HL-60 (cell line): ENCODE measurements at regions not wholly inside any gene's neighbourhood (a gene's known extent, or its start where the extent isn't known, plus 50 kb on each side); places are given as distances from the start of the nearest gene placed in this dataset.

Source experiments
- DNase-seq, 2 experiments: peaks; one replicate each; pipeline ENCODE4 v3.0.0-alpha.2; 2010 to 2020; ENCODE audit warnings: low read depth in 1 of 2, low spot score in 1 of 2
- H3K27ac ChIP-seq: fragments of 250-450 bp; sonication (Bioruptor Pico); replicated peaks from 2 replicates; pipeline ENCODE4 v1.5.1; 2020; ENCODE audit warnings: mild to moderate bottlenecking, moderate library complexity
- H3K27me3 ChIP-seq: fragments of 250-450 bp; sonication (Bioruptor Pico); 2 replicates; pipeline ENCODE4 v1.5.1; 2021; ENCODE audit warnings: mild to moderate bottlenecking, moderate library complexity; ENCODE audit not compliant: insufficient read depth, poor library complexity, severe bottlenecking
- H3K4me3 ChIP-seq: replicated peaks from 2 replicates; pipeline ENCODE4 v1.5.1; 2011; ENCODE audit warnings: mild to moderate bottlenecking, control low read depth, low read length; ENCODE audit not compliant: insufficient read depth
- GABPA ChIP-seq: IDR thresholded peaks from 2 replicates; pipeline ENCODE4 v1.6.1; 2012; ENCODE audit warnings: low read depth
- POLR2AphosphoS5 ChIP-seq: IDR thresholded peaks from 2 replicates; pipeline ENCODE4 v1.6.1; 2012; ENCODE audit warnings: low read depth
- SPI1 ChIP-seq: IDR thresholded peaks from 2 replicates; pipeline ENCODE4 v1.6.1; 2012; ENCODE audit warnings: low read depth, mild to moderate bottlenecking, borderline replicate concordance
- TF ChIP-seq, protein P1 (sequence below): IDR thresholded peaks from 2 replicates; pipeline ENCODE4 v1.6.1; 2012; ENCODE audit warnings: low read depth; ENCODE audit not compliant: insufficient replicate concordance
- TF ChIP-seq, protein P2 (sequence below): IDR thresholded peaks from one replicate; pipeline ENCODE4 v1.5.1; 2011; ENCODE audit warnings: low read length, control low read depth, inconsistent platforms; ENCODE audit not compliant: insufficient read depth

DNA sequence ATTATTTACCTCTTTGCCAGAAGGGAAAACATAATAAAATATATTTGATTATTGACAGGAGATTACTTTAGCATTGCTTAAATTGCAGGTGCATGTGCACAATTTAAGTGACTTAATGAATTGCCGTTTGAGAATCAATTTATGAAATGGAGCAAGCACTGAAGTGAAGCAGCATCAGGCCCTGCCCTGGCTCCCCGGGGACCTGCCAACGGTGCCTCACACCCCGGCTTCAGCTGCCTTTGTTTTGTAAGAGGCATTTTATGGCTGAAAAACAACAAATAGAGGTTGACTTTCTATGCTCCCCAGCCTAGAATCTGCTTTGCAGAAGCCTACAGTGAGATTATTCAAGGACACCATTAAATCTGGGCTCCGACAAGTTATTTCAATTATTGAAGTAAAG is 359.1 kb upstream of the IRX4 start:
- Histone ChIP-seq H3K4me3 (no peak overlapping the region), H3K27me3 (no peaks in the 10 kb centered on the region), H3K27ac (no peak overlapping the region)
- DNase-seq: no peak
- TF ChIP-seq GABPA: no peak
- TF ChIP-seq, protein P1, sequence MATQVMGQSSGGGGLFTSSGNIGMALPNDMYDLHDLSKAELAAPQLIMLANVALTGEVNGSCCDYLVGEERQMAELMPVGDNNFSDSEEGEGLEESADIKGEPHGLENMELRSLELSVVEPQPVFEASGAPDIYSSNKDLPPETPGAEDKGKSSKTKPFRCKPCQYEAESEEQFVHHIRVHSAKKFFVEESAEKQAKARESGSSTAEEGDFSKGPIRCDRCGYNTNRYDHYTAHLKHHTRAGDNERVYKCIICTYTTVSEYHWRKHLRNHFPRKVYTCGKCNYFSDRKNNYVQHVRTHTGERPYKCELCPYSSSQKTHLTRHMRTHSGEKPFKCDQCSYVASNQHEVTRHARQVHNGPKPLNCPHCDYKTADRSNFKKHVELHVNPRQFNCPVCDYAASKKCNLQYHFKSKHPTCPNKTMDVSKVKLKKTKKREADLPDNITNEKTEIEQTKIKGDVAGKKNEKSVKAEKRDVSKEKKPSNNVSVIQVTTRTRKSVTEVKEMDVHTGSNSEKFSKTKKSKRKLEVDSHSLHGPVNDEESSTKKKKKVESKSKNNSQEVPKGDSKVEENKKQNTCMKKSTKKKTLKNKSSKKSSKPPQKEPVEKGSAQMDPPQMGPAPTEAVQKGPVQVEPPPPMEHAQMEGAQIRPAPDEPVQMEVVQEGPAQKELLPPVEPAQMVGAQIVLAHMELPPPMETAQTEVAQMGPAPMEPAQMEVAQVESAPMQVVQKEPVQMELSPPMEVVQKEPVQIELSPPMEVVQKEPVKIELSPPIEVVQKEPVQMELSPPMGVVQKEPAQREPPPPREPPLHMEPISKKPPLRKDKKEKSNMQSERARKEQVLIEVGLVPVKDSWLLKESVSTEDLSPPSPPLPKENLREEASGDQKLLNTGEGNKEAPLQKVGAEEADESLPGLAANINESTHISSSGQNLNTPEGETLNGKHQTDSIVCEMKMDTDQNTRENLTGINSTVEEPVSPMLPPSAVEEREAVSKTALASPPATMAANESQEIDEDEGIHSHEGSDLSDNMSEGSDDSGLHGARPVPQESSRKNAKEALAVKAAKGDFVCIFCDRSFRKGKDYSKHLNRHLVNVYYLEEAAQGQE: no peak
- TF ChIP-seq SPI1: no peak
- TF ChIP-seq, protein P2, sequence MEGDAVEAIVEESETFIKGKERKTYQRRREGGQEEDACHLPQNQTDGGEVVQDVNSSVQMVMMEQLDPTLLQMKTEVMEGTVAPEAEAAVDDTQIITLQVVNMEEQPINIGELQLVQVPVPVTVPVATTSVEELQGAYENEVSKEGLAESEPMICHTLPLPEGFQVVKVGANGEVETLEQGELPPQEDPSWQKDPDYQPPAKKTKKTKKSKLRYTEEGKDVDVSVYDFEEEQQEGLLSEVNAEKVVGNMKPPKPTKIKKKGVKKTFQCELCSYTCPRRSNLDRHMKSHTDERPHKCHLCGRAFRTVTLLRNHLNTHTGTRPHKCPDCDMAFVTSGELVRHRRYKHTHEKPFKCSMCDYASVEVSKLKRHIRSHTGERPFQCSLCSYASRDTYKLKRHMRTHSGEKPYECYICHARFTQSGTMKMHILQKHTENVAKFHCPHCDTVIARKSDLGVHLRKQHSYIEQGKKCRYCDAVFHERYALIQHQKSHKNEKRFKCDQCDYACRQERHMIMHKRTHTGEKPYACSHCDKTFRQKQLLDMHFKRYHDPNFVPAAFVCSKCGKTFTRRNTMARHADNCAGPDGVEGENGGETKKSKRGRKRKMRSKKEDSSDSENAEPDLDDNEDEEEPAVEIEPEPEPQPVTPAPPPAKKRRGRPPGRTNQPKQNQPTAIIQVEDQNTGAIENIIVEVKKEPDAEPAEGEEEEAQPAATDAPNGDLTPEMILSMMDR: no peak
- TF ChIP-seq POLR2AphosphoS5: no peak

DNA sequence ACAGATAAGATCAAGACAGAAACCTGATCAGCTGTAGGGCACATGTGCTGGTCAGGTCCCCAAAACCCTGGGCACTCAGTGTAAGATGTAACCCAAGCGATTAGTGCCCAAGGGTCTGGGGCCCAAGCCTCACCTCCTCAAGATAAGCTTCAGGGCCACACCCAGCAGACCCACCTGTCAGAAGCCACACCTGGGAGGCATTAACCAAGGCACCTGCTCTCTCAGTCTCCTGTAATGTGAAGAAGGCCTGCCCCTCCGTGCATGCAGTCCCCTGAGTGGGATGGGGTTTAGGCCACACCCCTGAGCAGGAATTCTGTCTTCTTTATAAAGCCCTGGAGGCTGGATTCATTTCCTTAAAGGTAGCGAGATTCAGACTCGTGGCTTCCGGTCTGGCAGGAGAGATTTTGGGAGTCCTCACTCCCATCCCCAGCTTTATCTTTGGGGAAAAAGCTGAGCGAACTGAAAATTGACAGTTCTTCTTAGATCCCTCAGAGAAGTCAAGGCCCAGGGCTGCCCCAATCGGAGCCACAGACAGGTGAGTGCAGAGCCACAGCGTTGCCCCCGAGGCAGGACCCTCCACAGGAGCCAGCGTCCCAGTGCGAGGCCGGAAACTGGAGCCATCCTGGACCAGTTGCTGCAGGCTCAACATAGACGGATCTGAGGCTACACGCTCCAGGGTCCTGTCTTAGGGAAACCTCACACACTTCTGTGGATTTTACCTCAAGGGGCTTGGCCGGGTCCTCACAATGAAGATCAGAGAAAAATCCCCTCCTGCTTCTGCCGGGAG is 357.6 kb upstream of the IRX4 start:
- TF ChIP-seq, protein P1: no peak
- TF ChIP-seq, protein P2: no peak
- no peak for TF ChIP-seq POLR2AphosphoS5
- no peak for TF ChIP-seq GABPA
- no peak for TF ChIP-seq SPI1
- no peak overlapping the region for H3K4me3 ChIP-seq
- DNase-seq: no peak
- no peaks in the 10 kb centered on the region for H3K27me3 ChIP-seq
- no peak overlapping the region for H3K27ac ChIP-seq

DNA sequence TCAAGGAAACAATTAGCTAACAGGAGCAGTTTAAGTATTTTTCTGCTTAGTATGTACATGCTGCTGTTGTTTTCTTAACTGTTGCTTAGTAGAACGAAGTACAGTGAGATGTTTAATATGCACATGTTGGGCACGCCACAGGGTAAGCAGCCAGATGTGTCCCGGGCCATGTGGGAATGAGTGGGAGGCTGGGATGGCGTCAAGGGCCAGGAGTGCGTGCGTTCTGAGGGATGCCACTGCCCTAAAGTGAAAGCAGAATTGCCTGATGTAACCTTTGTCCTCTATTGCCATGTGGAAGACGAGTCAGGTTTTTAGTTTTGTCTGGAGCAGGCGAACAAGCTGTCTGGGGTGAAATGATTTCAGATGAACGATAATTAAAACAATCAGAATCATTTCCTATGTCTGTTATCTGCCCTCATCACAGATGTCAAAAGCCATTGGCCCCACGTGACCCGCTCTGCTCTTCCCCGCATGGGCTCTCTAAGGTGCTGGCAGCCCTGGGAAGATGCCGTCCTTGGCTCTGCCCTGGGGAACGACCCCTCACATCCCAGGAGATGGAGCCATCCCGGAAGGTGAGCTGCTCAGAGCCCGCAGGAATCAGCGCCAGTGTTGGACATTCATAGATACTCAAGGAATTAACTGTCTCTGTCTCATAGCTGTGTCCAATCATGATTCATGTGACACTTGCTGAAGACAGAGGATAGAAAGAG is 356.6 kb upstream of the IRX4 start:
- no peaks in the 10 kb centered on the region for H3K27me3 ChIP-seq
- DNase-seq: no peak
- TF ChIP-seq POLR2AphosphoS5: no peak
- no peak for TF ChIP-seq GABPA
- no peak for TF ChIP-seq SPI1
- TF ChIP-seq, protein P2: no peak
- TF ChIP-seq, protein P1: no peak
- H3K27ac ChIP-seq: no peak overlapping the region
- H3K4me3 ChIP-seq: no peak overlapping the region
